SK-N-SH (cell line): ENCODE measurements at regions not wholly inside any gene's neighbourhood (a gene's known extent, or its start where the extent isn't known, plus 50 kb on each side); places are given as distances from the start of the nearest gene placed in this dataset.

Experiments
- CTCF ChIA-PET: fragments of 300-600, 350-600 bp; formaldehyde crosslinking; extraction: SDS; loops from one replicate; lab custom pipeline; 2021; lab: Yijun Ruan, JAX
- POLR2A ChIA-PET: fragments of 350-600 bp; sonication (Branson Sonifier 250); formaldehyde crosslinking; extraction: SDS; loops from one replicate; lab custom pipeline; 2020; ENCODE audit warnings: antibody characterized with exemption, inconsistent platforms; lab: Yijun Ruan, JAX
- DNase-seq: peaks from one replicate; pipeline ENCODE4 v3.0.0; 2012
- H2AFZ ChIP-seq: fragments of 200-600 bp; sonication (generic); 2 replicates; pipeline ENCODE4 v1.8.1; 2016; ENCODE audit warnings: antibody characterized with exemption, mild to moderate bottlenecking, low read depth
- H3F3A ChIP-seq: fragments of 200-600 bp; sonication (generic); replicated peaks from 2 replicates; pipeline ENCODE3; 2016; ENCODE audit warnings: antibody characterized with exemption, mild to moderate bottlenecking; ENCODE audit not compliant: insufficient read depth
- H3K27ac ChIP-seq, 2 experiments: fragments of 200-500 bp in 1 of 2; fragments of 200-600 bp in 1 of 2; sonication (Bioruptor generic) in 1 of 2; sonication (generic), shearing (Covaris generic) in 1 of 2; 2 replicates each; pipeline versions ENCODE4 v1.5.1 to v1.6.1; 2014 to 2016; ENCODE audit warnings: low read depth in 2 of 2, inconsistent platforms in 1 of 2, low read length in 1 of 2, mild to moderate bottlenecking in 1 of 2, mixed read lengths in 1 of 2
- H3K27me3 ChIP-seq: fragments of 200-600 bp; sonication (generic), shearing (Covaris generic); 2 replicates; pipeline ENCODE4 v1.6.1; 2016; ENCODE audit warnings: mixed run types; ENCODE audit not compliant: insufficient read depth
- H3K36me3 ChIP-seq, 2 experiments: fragments of 200-500 bp in 1 of 2; fragments of 200-600 bp in 1 of 2; sonication (Bioruptor generic) in 1 of 2; sonication (generic) in 1 of 2; replicated peaks in 1 of 2; 2 replicates each; pipeline versions ENCODE3 to v1.5.1; 2014 to 2016; ENCODE audit warnings: low read length in 1 of 2, mild to moderate bottlenecking in 1 of 2; ENCODE audit not compliant: insufficient read depth in 2 of 2, control insufficient read depth in 1 of 2
- H3K4me1 ChIP-seq, 2 experiments: fragments of 200-500 bp in 1 of 2; fragments of 200-600 bp in 1 of 2; sonication (Bioruptor generic) in 1 of 2; sonication (generic), shearing (Covaris generic) in 1 of 2; 2 replicates each; pipeline versions ENCODE4 v1.5.1 to v1.6.1; 2014 to 2016; ENCODE audit warnings: low read depth in 1 of 2, low read length in 1 of 2, mixed run types in 1 of 2; ENCODE audit not compliant: insufficient read depth in 2 of 2, control insufficient read depth in 1 of 2
- H3K4me2 ChIP-seq: fragments of 200-600 bp; sonication (generic), shearing (Covaris generic); 2 replicates; pipeline ENCODE4 v1.6.1; 2017; ENCODE audit warnings: mixed run types
- H3K4me3 ChIP-seq, 2 experiments: fragments of 200-500 bp in 1 of 2; fragments of 200-600 bp in 1 of 2; sonication (Bioruptor generic) in 1 of 2; sonication (generic), shearing (Covaris generic) in 1 of 2; 2 replicates each; pipeline versions ENCODE4 v1.5.1 to v1.8.1; 2014 to 2016; ENCODE audit warnings: low read depth in 2 of 2, inconsistent platforms in 1 of 2, low read length in 1 of 2, mild to moderate bottlenecking in 1 of 2, mixed read lengths in 1 of 2, moderate library complexity in 1 of 2
- H3K79me2 ChIP-seq: fragments of 200-600 bp; sonication (generic); 2 replicates; pipeline ENCODE4 v1.8.1; 2017; ENCODE audit warnings: mild to moderate bottlenecking; ENCODE audit not compliant: insufficient read depth
- H3K9ac ChIP-seq: fragments of 200-600 bp; sonication (generic); 2 replicates; pipeline ENCODE4 v1.6.1; 2017; ENCODE audit warnings: mixed run types
- H3K9me2 ChIP-seq: fragments of 200-600 bp; sonication (generic); 2 replicates; pipeline ENCODE4 v1.6.1; 2017; ENCODE audit warnings: mixed run types
- H3K9me3 ChIP-seq: fragments of 200-600 bp; sonication (generic); 2 replicates; pipeline ENCODE4 v1.6.1; 2017; ENCODE audit warnings: mixed run types, mild to moderate bottlenecking, moderate library complexity
- H4K20me1 ChIP-seq: fragments of 200-600 bp; sonication (generic); 2 replicates; pipeline ENCODE4 v1.6.1; 2017; ENCODE audit warnings: mild to moderate bottlenecking, mixed run types; ENCODE audit not compliant: insufficient read depth
- GATA2 ChIP-seq: sonication (generic); formaldehyde crosslinking; IDR thresholded peaks from 2 replicates; pipeline ENCODE4 v1.5.0; 2020; ENCODE audit warnings: mild to moderate bottlenecking, missing genetic modification reagents
- NFIC ChIP-seq: IDR thresholded peaks from 2 replicates; pipeline ENCODE4 v1.4.0; 2012; ENCODE audit warnings: borderline replicate concordance
- NRF1 ChIP-seq: IDR thresholded peaks from 2 replicates; pipeline ENCODE4 v1.6.1; 2012; ENCODE audit warnings: low read depth, mild to moderate bottlenecking, low read length
- RAD21 ChIP-seq: IDR thresholded peaks from 2 replicates; pipeline ENCODE4 v1.6.1; 2012; ENCODE audit warnings: mild to moderate bottlenecking, low read length
- RCOR1 ChIP-seq: fragments of 150-350 bp; IDR thresholded peaks from 2 replicates; pipeline ENCODE4 v1.6.1; 2017; ENCODE audit warnings: antibody characterized with exemption, low read length
- RFX5 ChIP-seq: IDR thresholded peaks from 2 replicates; pipeline ENCODE4 v1.6.1; 2012; ENCODE audit warnings: mild to moderate bottlenecking, improper control_type of control experiment, low read length
- SIN3A ChIP-seq: IDR thresholded peaks from 2 replicates; pipeline ENCODE4 v1.6.1; 2012; ENCODE audit warnings: low read depth, mild to moderate bottlenecking, low read length, moderate library complexity, borderline replicate concordance
- SMC3 ChIP-seq: IDR thresholded peaks from 2 replicates; pipeline ENCODE4 v1.6.1; 2012; ENCODE audit warnings: low read depth, low read length, improper control_type of control experiment
- TAF1 ChIP-seq: IDR thresholded peaks from 2 replicates; pipeline ENCODE4 v1.6.1; 2012; ENCODE audit warnings: low read depth, mild to moderate bottlenecking, low read length, moderate library complexity, borderline replicate concordance
- YY1 ChIP-seq: IDR thresholded peaks from 2 replicates; pipeline ENCODE4 v1.4.0; 2012; ENCODE audit warnings: low read depth, mild to moderate bottlenecking
- WGBS: methylation state at CpG from one replicate; pipeline ENCODE4 v1.1.6; 2017; ENCODE audit warnings: low lambda C conversion rate; 5-methylcytosine and 5-hydroxymethylcytosine counted together
- TF ChIP-seq, protein P1 (sequence below): IDR thresholded peaks from 2 replicates; pipeline ENCODE4 v1.4.0; 2012; ENCODE audit warnings: low read depth, borderline replicate concordance
- TF ChIP-seq, protein P2 (sequence below): IDR thresholded peaks from 2 replicates; pipeline ENCODE4 v1.6.1; 2012; ENCODE audit warnings: mild to moderate bottlenecking, low read depth, low read length, moderate library complexity
- TF ChIP-seq, protein P3 (sequence below): fragments of 200-600 bp; sonication (generic); IDR thresholded peaks from 2 replicates; pipeline ENCODE4 v1.6.1; 2017; ENCODE audit warnings: antibody characterized with exemption, mild to moderate bottlenecking, moderate library complexity

DNA sequence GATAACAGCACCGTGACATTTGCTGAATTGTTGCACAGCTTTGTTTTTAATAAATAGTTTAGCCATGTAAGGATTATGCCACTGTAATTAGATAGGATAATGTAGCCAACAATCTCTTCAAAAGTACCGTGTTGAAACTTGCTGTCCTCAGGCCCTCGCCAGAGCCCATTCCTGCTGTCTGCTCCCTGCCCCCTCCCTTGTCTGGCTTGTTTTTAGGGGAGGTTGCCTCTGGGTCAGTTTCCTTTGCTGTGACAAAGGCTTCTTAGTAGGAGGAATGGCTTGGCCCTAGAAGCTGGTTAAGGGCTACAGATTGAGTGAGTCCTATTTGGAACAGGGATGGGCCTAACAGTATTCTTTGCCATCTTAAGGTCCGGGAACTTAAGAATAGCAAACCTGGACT, 107.9 kb downstream of the LMO4 start:
- Histone ChIP-seq H2AFZ (no peak overlapping the region), H3K36me3 (no peaks in the 10 kb centered on the region), H3K9me2 (no peaks in the 10 kb centered on the region), H3K4me2 (no peak overlapping the region), H3K9me3 (no peaks in the 10 kb centered on the region), H3K4me1 (no peaks in the 10 kb centered on the region), H3K27ac (no peak overlapping the region), H3K9ac (no peak overlapping the region), H3F3A (no peaks in the 10 kb centered on the region), H3K27me3 (no peaks in the 10 kb centered on the region), H3K79me2 (no peaks in the 10 kb centered on the region), H4K20me1 (no peaks in the 10 kb centered on the region), H3K4me3 (no peak overlapping the region)
- 63% methylated on average over 4 of the region's 4 CpGs for WGBS
- POLR2A ChIA-PET = no interaction called here
- CTCF ChIA-PET = no interaction called here
- DNase-seq = no peak
- TF ChIP-seq, protein P1, sequence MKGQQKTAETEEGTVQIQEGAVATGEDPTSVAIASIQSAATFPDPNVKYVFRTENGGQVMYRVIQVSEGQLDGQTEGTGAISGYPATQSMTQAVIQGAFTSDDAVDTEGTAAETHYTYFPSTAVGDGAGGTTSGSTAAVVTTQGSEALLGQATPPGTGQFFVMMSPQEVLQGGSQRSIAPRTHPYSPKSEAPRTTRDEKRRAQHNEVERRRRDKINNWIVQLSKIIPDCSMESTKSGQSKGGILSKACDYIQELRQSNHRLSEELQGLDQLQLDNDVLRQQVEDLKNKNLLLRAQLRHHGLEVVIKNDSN = no peak
- TF ChIP-seq, protein P2, sequence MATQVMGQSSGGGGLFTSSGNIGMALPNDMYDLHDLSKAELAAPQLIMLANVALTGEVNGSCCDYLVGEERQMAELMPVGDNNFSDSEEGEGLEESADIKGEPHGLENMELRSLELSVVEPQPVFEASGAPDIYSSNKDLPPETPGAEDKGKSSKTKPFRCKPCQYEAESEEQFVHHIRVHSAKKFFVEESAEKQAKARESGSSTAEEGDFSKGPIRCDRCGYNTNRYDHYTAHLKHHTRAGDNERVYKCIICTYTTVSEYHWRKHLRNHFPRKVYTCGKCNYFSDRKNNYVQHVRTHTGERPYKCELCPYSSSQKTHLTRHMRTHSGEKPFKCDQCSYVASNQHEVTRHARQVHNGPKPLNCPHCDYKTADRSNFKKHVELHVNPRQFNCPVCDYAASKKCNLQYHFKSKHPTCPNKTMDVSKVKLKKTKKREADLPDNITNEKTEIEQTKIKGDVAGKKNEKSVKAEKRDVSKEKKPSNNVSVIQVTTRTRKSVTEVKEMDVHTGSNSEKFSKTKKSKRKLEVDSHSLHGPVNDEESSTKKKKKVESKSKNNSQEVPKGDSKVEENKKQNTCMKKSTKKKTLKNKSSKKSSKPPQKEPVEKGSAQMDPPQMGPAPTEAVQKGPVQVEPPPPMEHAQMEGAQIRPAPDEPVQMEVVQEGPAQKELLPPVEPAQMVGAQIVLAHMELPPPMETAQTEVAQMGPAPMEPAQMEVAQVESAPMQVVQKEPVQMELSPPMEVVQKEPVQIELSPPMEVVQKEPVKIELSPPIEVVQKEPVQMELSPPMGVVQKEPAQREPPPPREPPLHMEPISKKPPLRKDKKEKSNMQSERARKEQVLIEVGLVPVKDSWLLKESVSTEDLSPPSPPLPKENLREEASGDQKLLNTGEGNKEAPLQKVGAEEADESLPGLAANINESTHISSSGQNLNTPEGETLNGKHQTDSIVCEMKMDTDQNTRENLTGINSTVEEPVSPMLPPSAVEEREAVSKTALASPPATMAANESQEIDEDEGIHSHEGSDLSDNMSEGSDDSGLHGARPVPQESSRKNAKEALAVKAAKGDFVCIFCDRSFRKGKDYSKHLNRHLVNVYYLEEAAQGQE = no peak
- TF ChIP-seq SMC3 = no peak
- no peak for TF ChIP-seq TAF1
- TF ChIP-seq RAD21 = no peak
- TF ChIP-seq NRF1 = no peak
- no peak for TF ChIP-seq GATA2 (CRISPR knock-in tag)
- TF ChIP-seq NFIC = no peak
- no peak for TF ChIP-seq RCOR1
- TF ChIP-seq RFX5 = no peak
- TF ChIP-seq YY1 = no peak
- TF ChIP-seq, protein P3, sequence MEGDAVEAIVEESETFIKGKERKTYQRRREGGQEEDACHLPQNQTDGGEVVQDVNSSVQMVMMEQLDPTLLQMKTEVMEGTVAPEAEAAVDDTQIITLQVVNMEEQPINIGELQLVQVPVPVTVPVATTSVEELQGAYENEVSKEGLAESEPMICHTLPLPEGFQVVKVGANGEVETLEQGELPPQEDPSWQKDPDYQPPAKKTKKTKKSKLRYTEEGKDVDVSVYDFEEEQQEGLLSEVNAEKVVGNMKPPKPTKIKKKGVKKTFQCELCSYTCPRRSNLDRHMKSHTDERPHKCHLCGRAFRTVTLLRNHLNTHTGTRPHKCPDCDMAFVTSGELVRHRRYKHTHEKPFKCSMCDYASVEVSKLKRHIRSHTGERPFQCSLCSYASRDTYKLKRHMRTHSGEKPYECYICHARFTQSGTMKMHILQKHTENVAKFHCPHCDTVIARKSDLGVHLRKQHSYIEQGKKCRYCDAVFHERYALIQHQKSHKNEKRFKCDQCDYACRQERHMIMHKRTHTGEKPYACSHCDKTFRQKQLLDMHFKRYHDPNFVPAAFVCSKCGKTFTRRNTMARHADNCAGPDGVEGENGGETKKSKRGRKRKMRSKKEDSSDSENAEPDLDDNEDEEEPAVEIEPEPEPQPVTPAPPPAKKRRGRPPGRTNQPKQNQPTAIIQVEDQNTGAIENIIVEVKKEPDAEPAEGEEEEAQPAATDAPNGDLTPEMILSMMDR = no peak
- TF ChIP-seq SIN3A = no peak
